HG03045 (cell line): ENCODE measurements at regions not wholly inside any gene's neighbourhood (a gene's known extent, or its start where the extent isn't known, plus 50 kb on each side); places are given as distances from the start of the nearest gene placed in this dataset.
"Not testable (repeated sequence)": the region's sequence is repeated elsewhere in the genome, so short reads cannot be mapped to it uniquely, and the experiment has no call there.

Experiments used
- ATAC-seq: cut with Tn5 transposase; IDR thresholded peaks from one replicate; pipeline ENCODE4 v1.9.1; 2021; ENCODE audit warnings: mild to moderate bottlenecking, moderate library complexity; ENCODE audit not compliant: unreplicated experiment

DNA sequence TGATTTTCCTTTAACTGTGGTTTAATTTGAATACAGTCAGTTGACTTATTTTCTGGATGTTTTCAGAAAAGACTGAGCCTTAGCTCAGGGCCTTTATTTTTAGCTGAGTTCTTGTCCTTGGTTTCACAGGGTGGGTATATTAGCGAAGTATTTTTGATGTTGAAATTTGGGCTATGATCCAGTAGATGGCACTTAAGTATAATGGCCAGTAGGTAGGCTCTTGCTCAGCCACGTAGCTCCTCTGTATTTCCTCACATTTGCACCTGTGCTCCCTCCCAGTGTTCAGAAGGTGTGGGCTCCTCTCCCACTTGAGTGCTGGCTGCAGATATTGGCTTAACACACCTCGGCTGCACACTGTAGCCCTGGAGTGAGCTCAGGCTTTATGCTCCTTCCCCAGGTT lies 549.9 kb upstream of the AMOT start:
- no peak for ATAC-seq

- ATAC-seq, result no peak
Measured at GRCh38 chrX:113389846-113390245, 549.2 kb upstream of the AMOT start.

DNA sequence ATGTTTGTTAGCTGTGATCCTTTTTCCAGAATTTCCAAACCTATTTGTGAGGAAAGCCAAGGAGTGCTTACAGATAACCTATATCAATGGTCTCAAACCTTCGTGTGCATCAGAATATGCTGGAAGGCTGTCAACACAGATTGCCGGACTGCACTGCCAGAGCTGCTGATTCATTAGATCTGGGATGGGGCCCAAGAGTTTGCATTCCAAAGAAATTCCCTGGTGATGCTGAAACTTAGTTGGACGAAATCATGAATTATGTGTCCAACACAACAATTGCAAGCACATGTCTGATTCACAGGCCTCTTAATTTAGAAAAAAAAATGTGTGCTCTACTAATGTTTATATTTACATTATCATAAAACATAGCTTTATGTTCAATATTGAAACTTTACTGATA lies 544.0 kb upstream of the AMOT start:
- no peak for ATAC-seq

- not testable (repeated sequence) for ATAC-seq
Measured at GRCh38 chrX:113373421-113373820, 532.8 kb upstream of the AMOT start.

- ATAC-seq, result no peak
Measured at GRCh38 chrX:113370006-113370405, 529.4 kb upstream of the AMOT start.

DNA sequence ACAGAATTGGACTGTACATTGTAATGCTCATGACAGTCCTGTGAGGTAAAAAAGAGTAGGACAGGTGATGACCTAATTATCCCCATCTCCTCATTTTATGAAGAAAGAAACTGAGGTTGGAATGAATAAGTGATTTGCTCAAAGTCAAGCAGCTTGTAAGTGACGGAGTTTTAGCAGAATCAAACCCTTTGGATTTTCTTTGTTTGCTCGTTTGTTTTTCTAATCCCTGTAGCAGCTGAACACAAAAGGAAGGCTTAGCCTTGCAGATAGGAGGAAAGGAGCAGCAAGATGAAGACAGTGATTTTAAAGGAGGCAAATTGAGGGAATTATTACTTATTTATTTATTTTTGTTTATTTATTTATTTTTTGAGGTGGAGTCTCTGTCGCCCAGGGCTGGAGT lies 528.4 kb upstream of the AMOT start:
- ATAC-seq, result no peak

- no peak for ATAC-seq
Measured at GRCh38 chrX:113353134-113353533, 512.5 kb upstream of the AMOT start.

DNA sequence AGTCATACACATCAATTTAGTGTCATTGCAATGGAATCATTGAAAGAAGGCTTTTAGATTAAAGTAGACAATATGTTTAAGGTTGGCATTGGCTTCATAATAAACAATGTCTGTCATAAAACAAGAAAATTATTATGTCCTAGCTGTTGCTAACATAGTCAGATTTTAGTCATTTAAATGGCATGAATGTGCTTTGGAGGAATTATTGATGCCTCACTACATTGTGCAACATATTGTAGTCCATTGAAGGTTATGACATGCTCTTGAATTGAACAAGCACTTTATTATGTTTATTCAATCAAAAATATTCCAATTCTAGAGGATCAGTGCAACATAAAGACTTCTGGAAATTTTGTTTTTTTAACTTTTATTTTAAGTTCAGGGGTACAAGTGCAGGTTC lies 489.8 kb upstream of the AMOT start:
- no peak for ATAC-seq

DNA sequence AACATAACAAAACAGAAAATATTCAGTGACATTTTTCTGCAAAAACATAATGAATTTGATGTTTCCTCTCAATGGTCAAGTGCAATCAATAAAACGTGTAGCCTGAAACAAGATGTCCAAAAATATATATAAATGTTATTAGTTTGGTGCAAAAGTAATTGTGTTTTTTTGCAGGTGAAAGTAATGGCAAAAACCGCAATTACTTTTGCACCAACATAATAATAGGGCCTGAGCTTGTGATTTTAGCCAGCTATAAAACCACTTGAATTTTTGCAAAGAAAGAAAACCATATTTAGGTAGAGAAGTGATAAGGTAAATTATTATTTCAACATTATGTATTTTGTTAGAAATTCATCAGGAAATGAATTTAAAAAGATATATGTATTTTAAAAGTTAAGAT lies 475.3 kb upstream of the AMOT start:
- no peak for ATAC-seq

- no peak for ATAC-seq
Measured at GRCh38 chrX:113305496-113305895, 464.9 kb upstream of the AMOT start.

GRCh38 chrX:113300580-113300979 lies 459.9 kb upstream of the AMOT start:
- no peak for ATAC-seq

DNA sequence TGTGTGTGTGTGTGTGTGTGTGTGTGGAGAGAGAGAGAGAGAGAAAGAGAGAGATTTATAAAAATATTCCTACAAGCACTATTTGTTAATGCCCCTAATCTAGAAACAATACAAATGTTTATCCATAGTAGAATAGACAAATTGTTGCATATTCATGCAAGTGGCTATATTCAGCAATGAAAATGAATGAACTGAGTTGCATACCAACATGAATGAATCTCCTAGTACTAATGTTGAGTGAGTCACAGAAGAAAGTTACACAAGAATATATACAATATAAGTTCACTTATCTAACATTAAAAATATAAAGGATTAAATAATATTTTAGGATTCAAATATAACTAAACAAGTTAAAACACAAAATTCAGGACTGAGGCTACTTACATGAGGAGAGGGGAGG lies 456.8 kb upstream of the AMOT start:
- ATAC-seq, result no peak

DNA sequence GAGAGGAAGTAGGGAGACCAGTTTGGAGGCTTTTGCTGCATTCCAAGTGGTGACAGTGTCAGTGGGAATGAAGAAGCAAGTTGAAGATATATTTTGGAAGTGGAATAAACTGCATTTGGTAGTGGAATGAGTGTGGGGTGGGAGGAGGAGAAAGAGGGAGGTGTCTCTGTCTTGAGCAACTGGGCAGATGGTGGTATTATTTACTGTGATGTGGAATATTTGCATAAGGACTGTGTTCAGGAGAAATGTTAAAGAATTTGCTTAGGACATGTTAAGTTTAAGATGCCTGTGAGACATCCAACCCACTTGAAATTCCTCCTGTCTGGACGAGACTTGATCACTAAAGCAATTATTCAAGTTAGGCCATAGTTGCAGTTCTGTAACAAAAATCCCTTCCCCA lies 448.9 kb upstream of the AMOT start:
- ATAC-seq, result no peak

DNA sequence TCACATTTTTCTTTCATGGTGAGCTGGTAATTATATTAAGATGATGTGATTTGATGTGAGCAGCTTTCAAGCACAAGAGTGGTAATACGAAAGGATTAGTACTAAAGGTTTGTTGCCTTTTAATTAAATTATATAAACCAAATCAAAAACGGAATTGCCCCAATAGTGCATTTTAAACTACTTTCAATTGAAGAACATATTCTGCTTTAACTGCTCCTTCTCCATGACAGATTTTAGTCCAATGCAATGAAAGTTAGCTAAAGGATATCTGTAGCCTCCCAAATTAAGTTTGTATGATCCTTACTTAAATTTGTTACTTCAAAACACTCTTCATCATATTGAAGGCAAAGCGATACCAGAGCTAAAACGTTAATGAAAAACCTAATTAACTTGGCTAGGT lies 447.1 kb upstream of the AMOT start:
- no peak for ATAC-seq

DNA sequence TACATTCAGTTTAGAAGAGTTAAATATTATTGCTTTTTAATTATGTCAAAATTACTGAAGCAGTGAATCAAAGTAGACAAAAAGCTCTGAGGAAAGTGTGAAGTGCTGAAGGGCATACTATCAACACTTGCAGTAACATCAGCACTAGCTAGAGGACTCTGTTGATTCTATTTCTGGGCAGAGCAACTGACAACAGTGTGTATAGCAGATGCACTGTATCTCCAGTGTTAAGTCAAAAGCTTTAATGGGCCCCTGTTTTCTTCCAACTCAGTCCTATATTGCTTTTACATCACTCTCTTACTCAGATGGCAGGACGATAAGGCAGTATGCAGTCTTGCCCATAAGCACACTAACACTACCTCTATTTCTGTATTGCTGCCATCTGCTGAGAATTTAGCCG lies 435.2 kb upstream of the AMOT start:
- ATAC-seq, result no peak

GRCh38 chrX:113274791-113275190 lies 434.2 kb upstream of the AMOT start:
- ATAC-seq, result no peak

DNA sequence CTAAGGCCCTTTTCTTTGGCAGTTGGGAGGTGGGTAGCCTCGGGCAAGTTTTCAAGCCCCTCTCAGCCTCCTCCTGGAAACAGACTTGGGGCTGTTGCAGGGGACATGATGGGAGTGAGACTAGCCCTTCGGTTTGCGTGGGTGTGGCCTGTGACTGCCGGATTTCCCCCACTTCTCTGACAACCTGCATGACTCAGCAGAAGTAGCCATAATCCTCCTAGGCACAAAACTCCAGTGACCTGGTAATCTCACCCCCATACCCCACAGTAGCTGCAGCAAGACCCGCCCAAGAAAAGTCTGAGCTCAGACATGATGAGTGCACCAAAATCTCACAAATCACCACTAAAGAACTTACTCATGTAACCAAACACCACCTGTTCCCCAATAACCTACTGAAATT lies 433.7 kb upstream of the AMOT start:
- ATAC-seq, result no peak

GRCh38 chrX:113269203-113269602 lies 428.6 kb upstream of the AMOT start:
- ATAC-seq, result no peak

DNA sequence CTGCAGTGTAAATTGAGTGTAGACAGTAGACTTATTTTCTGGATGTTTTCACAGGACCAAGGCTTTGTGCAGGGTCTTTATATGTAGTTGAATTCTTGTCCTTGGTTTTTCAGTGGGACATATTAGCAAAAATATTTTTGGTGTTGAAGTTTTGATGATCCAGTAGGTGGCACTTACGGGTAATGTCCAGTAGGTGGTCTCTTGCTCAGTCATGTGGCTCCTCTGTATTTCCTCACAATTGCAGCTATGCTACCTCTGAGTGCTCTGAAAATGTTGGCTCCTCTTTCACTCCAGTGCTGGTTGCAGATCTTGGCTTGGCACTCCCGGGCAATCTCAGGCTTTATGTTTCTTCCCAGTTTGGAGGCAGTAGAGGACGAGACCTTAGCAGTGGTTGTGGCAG lies 419.8 kb upstream of the AMOT start:
- no peak for ATAC-seq

DNA sequence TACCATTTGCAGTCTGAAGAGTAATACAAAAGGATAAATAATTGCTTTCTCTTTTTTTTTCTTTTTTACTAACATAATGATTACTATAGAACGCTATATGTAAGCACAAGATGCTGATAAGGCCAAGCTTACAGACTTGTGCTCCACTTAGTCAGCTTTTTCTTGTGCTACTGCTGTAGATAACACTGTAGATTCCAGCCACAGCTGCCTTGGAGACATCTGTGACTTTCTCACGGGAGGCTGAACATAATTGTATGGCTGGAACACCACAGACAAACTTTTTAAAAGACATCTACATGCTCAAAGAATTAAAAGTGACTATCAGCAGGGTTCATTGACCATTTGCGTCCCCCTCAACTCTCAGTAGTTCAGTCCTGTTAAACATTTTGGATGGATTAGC lies 381.7 kb upstream of the AMOT start:
- no peak for ATAC-seq

DNA sequence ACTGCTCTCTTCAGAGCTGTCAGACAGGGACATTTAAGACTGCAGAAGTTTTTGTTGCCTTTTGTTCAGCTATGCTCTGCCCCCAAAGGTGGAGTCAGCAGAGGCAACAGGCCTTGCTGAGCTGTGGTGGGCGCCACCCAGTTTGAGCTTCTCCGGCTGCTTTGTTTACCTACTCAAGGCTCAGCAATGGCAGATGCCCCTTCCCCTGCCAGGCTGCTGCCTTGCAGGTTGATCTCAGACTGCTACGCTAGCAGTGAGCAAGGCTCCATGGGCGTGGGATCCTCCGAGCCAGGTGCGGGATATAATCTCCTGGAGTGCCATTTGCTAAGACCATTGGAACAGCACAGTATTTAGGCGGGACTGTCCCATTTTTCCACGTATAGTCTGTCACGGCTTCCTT lies 371.4 kb upstream of the AMOT start:
- ATAC-seq, result no peak

DNA sequence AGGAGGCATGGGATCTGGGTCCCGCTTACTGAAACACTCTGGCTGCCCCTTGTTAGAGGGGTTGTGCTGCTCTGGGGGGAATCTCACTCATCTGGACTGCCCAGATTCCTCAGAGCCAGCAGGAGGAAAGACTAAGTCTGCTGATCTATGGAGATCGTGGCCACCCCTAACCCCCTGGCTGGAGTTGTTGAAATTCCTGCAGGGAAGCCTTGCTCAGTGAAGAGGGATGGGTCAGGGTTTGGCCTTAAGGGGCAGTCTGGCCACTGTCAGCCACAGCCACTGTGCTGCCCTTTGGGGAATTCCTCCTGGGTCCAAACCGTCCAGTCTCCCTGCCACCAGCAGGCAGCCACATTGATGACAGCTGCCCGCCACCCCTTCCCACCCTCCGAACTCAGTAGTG lies 362.0 kb upstream of the AMOT start:
- no peak for ATAC-seq

DNA sequence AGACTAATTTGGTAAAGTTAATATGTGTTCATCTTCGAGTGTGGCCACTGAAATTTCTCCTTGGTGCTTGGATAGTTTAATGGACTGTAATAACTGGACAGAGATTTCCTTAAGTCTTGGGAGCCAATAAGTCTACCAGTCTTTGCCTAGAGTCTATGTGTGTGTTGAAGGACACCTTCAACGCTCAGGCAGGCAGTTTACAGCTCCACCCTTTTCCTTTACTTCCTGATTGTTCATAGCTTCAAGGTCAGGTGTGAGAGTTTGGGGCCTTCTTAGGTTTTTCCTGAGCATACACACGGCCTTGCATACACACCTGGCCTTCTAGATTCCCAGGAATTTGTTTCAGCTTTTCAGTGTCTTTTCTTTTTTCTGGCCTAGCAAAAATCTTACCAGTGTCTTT lies 355.3 kb upstream of the AMOT start:
- ATAC-seq, result no peak

DNA sequence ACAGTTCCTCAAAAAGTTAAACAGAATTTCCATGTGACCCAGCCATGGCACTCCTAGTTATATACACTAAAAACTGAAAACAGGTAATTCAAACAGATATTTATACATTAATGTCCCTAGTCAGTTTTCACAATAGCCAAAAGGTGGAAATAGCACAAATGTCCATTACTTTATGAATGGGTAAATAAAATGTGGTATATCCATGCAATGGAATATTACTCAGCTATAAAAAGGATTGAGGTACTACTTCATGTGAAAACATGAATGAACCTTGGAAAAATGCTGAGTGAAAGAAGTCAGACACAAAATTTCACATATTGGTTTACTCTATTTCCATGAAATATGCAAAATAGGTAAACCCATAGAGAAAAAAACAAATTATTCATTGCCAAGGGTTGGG lies 351.8 kb upstream of the AMOT start:
- ATAC-seq, result no peak
